SK-N-SH (cell line): ENCODE measurements at regions not wholly inside any gene's neighbourhood (a gene's known extent, or its start where the extent isn't known, plus 50 kb on each side); places are given as distances from the start of the nearest gene placed in this dataset.

Source experiments
- CTCF ChIA-PET: fragments of 300-600, 350-600 bp; formaldehyde crosslinking; extraction: SDS; loops from one replicate; lab custom pipeline; 2021; lab: Yijun Ruan, JAX
- POLR2A ChIA-PET: fragments of 350-600 bp; sonication (Branson Sonifier 250); formaldehyde crosslinking; extraction: SDS; loops from one replicate; lab custom pipeline; 2020; ENCODE audit warnings: antibody characterized with exemption, inconsistent platforms; lab: Yijun Ruan, JAX
- DNase-seq: peaks from one replicate; pipeline ENCODE4 v3.0.0; 2012
- H2AFZ ChIP-seq: fragments of 200-600 bp; sonication (generic); 2 replicates; pipeline ENCODE4 v1.8.1; 2016; ENCODE audit warnings: antibody characterized with exemption, mild to moderate bottlenecking, low read depth
- H3F3A ChIP-seq: fragments of 200-600 bp; sonication (generic); replicated peaks from 2 replicates; pipeline ENCODE3; 2016; ENCODE audit warnings: antibody characterized with exemption, mild to moderate bottlenecking; ENCODE audit not compliant: insufficient read depth
- H3K27ac ChIP-seq, 2 experiments: fragments of 200-500 bp in 1 of 2; fragments of 200-600 bp in 1 of 2; sonication (Bioruptor generic) in 1 of 2; sonication (generic), shearing (Covaris generic) in 1 of 2; 2 replicates each; pipeline versions ENCODE4 v1.5.1 to v1.6.1; 2014 to 2016; ENCODE audit warnings: low read depth in 2 of 2, inconsistent platforms in 1 of 2, low read length in 1 of 2, mild to moderate bottlenecking in 1 of 2, mixed read lengths in 1 of 2
- H3K27me3 ChIP-seq: fragments of 200-600 bp; sonication (generic), shearing (Covaris generic); 2 replicates; pipeline ENCODE4 v1.6.1; 2016; ENCODE audit warnings: mixed run types; ENCODE audit not compliant: insufficient read depth
- H3K36me3 ChIP-seq, 2 experiments: fragments of 200-500 bp in 1 of 2; fragments of 200-600 bp in 1 of 2; sonication (Bioruptor generic) in 1 of 2; sonication (generic) in 1 of 2; replicated peaks in 1 of 2; 2 replicates each; pipeline versions ENCODE3 to v1.5.1; 2014 to 2016; ENCODE audit warnings: low read length in 1 of 2, mild to moderate bottlenecking in 1 of 2; ENCODE audit not compliant: insufficient read depth in 2 of 2, control insufficient read depth in 1 of 2
- H3K4me1 ChIP-seq, 2 experiments: fragments of 200-500 bp in 1 of 2; fragments of 200-600 bp in 1 of 2; sonication (Bioruptor generic) in 1 of 2; sonication (generic), shearing (Covaris generic) in 1 of 2; 2 replicates each; pipeline versions ENCODE4 v1.5.1 to v1.6.1; 2014 to 2016; ENCODE audit warnings: low read depth in 1 of 2, low read length in 1 of 2, mixed run types in 1 of 2; ENCODE audit not compliant: insufficient read depth in 2 of 2, control insufficient read depth in 1 of 2
- H3K4me2 ChIP-seq: fragments of 200-600 bp; sonication (generic), shearing (Covaris generic); 2 replicates; pipeline ENCODE4 v1.6.1; 2017; ENCODE audit warnings: mixed run types
- H3K4me3 ChIP-seq, 2 experiments: fragments of 200-500 bp in 1 of 2; fragments of 200-600 bp in 1 of 2; sonication (Bioruptor generic) in 1 of 2; sonication (generic), shearing (Covaris generic) in 1 of 2; 2 replicates each; pipeline versions ENCODE4 v1.5.1 to v1.8.1; 2014 to 2016; ENCODE audit warnings: low read depth in 2 of 2, inconsistent platforms in 1 of 2, low read length in 1 of 2, mild to moderate bottlenecking in 1 of 2, mixed read lengths in 1 of 2, moderate library complexity in 1 of 2
- H3K79me2 ChIP-seq: fragments of 200-600 bp; sonication (generic); 2 replicates; pipeline ENCODE4 v1.8.1; 2017; ENCODE audit warnings: mild to moderate bottlenecking; ENCODE audit not compliant: insufficient read depth
- H3K9ac ChIP-seq: fragments of 200-600 bp; sonication (generic); 2 replicates; pipeline ENCODE4 v1.6.1; 2017; ENCODE audit warnings: mixed run types
- H3K9me2 ChIP-seq: fragments of 200-600 bp; sonication (generic); 2 replicates; pipeline ENCODE4 v1.6.1; 2017; ENCODE audit warnings: mixed run types
- H3K9me3 ChIP-seq: fragments of 200-600 bp; sonication (generic); 2 replicates; pipeline ENCODE4 v1.6.1; 2017; ENCODE audit warnings: mixed run types, mild to moderate bottlenecking, moderate library complexity
- H4K20me1 ChIP-seq: fragments of 200-600 bp; sonication (generic); 2 replicates; pipeline ENCODE4 v1.6.1; 2017; ENCODE audit warnings: mild to moderate bottlenecking, mixed run types; ENCODE audit not compliant: insufficient read depth
- CHD2 ChIP-seq: fragments of 150-350 bp; IDR thresholded peaks from 2 replicates; pipeline ENCODE4 v1.6.1; 2018; ENCODE audit warnings: low read length; ENCODE audit not compliant: partially characterized antibody
- CTCF ChIP-seq: fragments of 200-600 bp; sonication (generic); IDR thresholded peaks from 2 replicates; pipeline ENCODE4 v1.6.1; 2017; ENCODE audit warnings: antibody characterized with exemption, mild to moderate bottlenecking, moderate library complexity
- ELF1 ChIP-seq: IDR thresholded peaks from 2 replicates; pipeline ENCODE4 v1.4.0; 2012
- EP300 ChIP-seq, 2 experiments: IDR thresholded peaks; 2 replicates each; pipeline versions ENCODE4 v1.4.0 to v1.6.1; 2012; ENCODE audit warnings: borderline replicate concordance in 1 of 2, low read depth in 1 of 2, low read length in 1 of 2
- EZH2phosphoT487 ChIP-seq: fragments of 200-600 bp; sonication (generic); IDR thresholded peaks from 2 replicates; pipeline ENCODE4 v1.6.1; 2017; ENCODE audit warnings: low read depth, mixed run types, mild to moderate bottlenecking, antibody characterized with exemption, moderate library complexity, borderline replicate concordance
- FOSL2 ChIP-seq: IDR thresholded peaks from 2 replicates; pipeline ENCODE4 v1.4.0; 2012; ENCODE audit warnings: low read depth, mild to moderate bottlenecking, moderate library complexity, borderline replicate concordance
- GABPA ChIP-seq: IDR thresholded peaks from 2 replicates; pipeline ENCODE4 v1.4.0; 2012; ENCODE audit warnings: low read depth, mild to moderate bottlenecking
- GATA2 ChIP-seq: sonication (generic); formaldehyde crosslinking; IDR thresholded peaks from 2 replicates; pipeline ENCODE4 v1.5.0; 2020; ENCODE audit warnings: mild to moderate bottlenecking, missing genetic modification reagents
- IRF3 ChIP-seq: fragments of 150-350 bp; IDR thresholded peaks from 2 replicates; pipeline ENCODE4 v1.6.1; 2016; ENCODE audit warnings: mild to moderate bottlenecking, low read depth, low read length
- JUND ChIP-seq: IDR thresholded peaks from 2 replicates; pipeline ENCODE4 v1.4.0; 2012
- MEF2A ChIP-seq: IDR thresholded peaks from 2 replicates; pipeline ENCODE4 v1.4.0; 2012; ENCODE audit warnings: low read depth, borderline replicate concordance
- NFIC ChIP-seq: IDR thresholded peaks from 2 replicates; pipeline ENCODE4 v1.4.0; 2012; ENCODE audit warnings: borderline replicate concordance
- NRF1 ChIP-seq: IDR thresholded peaks from 2 replicates; pipeline ENCODE4 v1.6.1; 2012; ENCODE audit warnings: low read depth, mild to moderate bottlenecking, low read length
- POLR2AphosphoS5 ChIP-seq: IDR thresholded peaks from 2 replicates; pipeline ENCODE4 v1.6.1; 2012; ENCODE audit warnings: low read depth, low read length
- RCOR1 ChIP-seq: fragments of 150-350 bp; IDR thresholded peaks from 2 replicates; pipeline ENCODE4 v1.6.1; 2017; ENCODE audit warnings: antibody characterized with exemption, low read length
- REST ChIP-seq: IDR thresholded peaks from 2 replicates; pipeline ENCODE4 v1.6.1; 2012; ENCODE audit warnings: mild to moderate bottlenecking, low read depth, low read length, moderate library complexity
- RFX5 ChIP-seq: IDR thresholded peaks from 2 replicates; pipeline ENCODE4 v1.6.1; 2012; ENCODE audit warnings: mild to moderate bottlenecking, improper control_type of control experiment, low read length
- RXRA ChIP-seq: IDR thresholded peaks from 2 replicates; pipeline ENCODE4 v1.4.0; 2012; ENCODE audit warnings: low read depth, mild to moderate bottlenecking, borderline replicate concordance
- SIN3A ChIP-seq: IDR thresholded peaks from 2 replicates; pipeline ENCODE4 v1.6.1; 2012; ENCODE audit warnings: low read depth, mild to moderate bottlenecking, low read length, moderate library complexity, borderline replicate concordance
- TAF1 ChIP-seq: IDR thresholded peaks from 2 replicates; pipeline ENCODE4 v1.6.1; 2012; ENCODE audit warnings: low read depth, mild to moderate bottlenecking, low read length, moderate library complexity, borderline replicate concordance
- TCF12 ChIP-seq: IDR thresholded peaks from 2 replicates; pipeline ENCODE4 v1.4.0; 2012
- TEAD4 ChIP-seq: IDR thresholded peaks from 2 replicates; pipeline ENCODE4 v1.4.0; 2012; ENCODE audit warnings: mild to moderate bottlenecking, borderline replicate concordance; ENCODE audit not compliant: insufficient read depth
- ZBTB33 ChIP-seq: IDR thresholded peaks from 2 replicates; pipeline ENCODE4 v1.4.0; 2012; ENCODE audit warnings: low read depth, borderline replicate concordance
- WGBS: methylation state at CpG from one replicate; pipeline ENCODE4 v1.1.6; 2017; ENCODE audit warnings: low lambda C conversion rate; 5-methylcytosine and 5-hydroxymethylcytosine counted together
- TF ChIP-seq, protein P1 (sequence below): fragments of 150-350 bp; IDR thresholded peaks from 2 replicates; pipeline ENCODE4 v1.6.1; 2017; ENCODE audit warnings: antibody characterized with exemption, low read length, low read depth, borderline replicate concordance

GRCh38 chr1:100606438-100606837 is 68.5 kb downstream of the GPR88 start (continued):
- TF ChIP-seq TEAD4: no peak
- no peak for TF ChIP-seq NFIC
- no peak for TF ChIP-seq FOSL2
- peak; percentile 80 for TF ChIP-seq CTCF
- no peak for TF ChIP-seq EZH2phosphoT487
- no peak for TF ChIP-seq ELF1
- no peak for TF ChIP-seq CHD2
- TF ChIP-seq REST: no peak
- TF ChIP-seq TCF12: peak; percentile 50; the same call in 1 of the 2 replicates

DNA sequence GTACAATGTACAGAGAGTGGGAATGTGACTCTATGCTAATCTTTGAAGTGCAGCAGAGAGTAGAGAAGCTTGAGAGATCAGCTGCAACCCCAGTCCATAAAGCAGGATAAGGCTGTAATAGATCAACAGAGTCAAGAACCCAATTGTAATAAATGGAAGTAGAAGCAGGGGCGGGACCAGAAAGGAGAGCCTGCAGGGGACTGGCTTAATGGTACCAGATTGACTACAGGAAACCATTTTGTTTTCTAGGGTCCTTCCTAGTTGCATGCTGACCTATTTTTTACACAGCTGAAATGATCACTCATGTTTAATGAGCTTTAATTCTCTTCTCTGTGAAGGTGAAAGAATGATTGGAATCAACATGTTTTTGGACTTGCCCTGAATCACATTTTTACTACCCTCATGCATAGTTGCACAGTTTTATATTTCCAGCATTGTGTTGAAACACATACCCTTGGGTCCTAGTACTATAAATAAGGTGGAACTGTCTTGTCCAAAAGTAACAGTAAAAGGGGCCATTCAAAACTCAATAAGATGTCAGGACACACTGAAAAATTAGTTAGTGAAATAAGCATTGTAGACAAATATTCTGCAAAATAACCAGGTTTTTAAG is 69.8 kb downstream of the GPR88 start:
- no peaks in the 10 kb centered on the region for H3K9me2 ChIP-seq
- no peak overlapping the region for H3K9ac ChIP-seq
- DNase-seq: no peak
- no peaks in the 10 kb centered on the region; a peak in 2 of 4 replicates for H3K4me1 ChIP-seq
- H3K4me2 ChIP-seq: no peak overlapping the region
- CTCF ChIA-PET: interaction anchor here (1.2 kb wide), 1 partner anchor 261 kb away, joined by 4 read pairs; no protein-coding TSS in a partner anchor
- TF ChIP-seq MEF2A (no peak), RFX5 (no peak), RCOR1 (no peak), GABPA (no peak), RXRA (no peak), ELF1 (no peak), JUND (no peak), EP300 (IDR thresholded peaks at IDR 0.05; ENCODE audit: borderline replicate concordance in 1 of 2, low read depth in 1 of 2, low read length in 1 of 2) (no peak), POLR2AphosphoS5 (no peak), IRF3 (no peak), NRF1 (no peak), TAF1 (no peak), SIN3A (no peak), GATA2 (no peak), ZBTB33 (no peak), NFIC (no peak)
- TF ChIP-seq, protein P1, sequence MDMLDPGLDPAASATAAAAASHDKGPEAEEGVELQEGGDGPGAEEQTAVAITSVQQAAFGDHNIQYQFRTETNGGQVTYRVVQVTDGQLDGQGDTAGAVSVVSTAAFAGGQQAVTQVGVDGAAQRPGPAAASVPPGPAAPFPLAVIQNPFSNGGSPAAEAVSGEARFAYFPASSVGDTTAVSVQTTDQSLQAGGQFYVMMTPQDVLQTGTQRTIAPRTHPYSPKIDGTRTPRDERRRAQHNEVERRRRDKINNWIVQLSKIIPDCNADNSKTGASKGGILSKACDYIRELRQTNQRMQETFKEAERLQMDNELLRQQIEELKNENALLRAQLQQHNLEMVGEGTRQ: no peak
- no peak overlapping the region for H3K4me3 ChIP-seq
- H3F3A ChIP-seq: no peaks in the 10 kb centered on the region
- no peaks in the 10 kb centered on the region for H3K79me2 ChIP-seq
- H3K27me3 ChIP-seq: no peaks in the 10 kb centered on the region
- H2AFZ ChIP-seq: no peak overlapping the region; the same call in 1 of the 2 replicates
- no peaks in the 10 kb centered on the region for H3K36me3 ChIP-seq
- H3K9me3 ChIP-seq: no peaks in the 10 kb centered on the region
- H4K20me1 ChIP-seq: no peaks in the 10 kb centered on the region
- 94% methylated on average over 1 of the region's 1 CpG for WGBS
- POLR2A ChIA-PET: no interaction called here
- no peak overlapping the region for H3K27ac ChIP-seq
